H1 (cell line): ENCODE measurements at regions not wholly inside any gene's neighbourhood (a gene's known extent, or its start where the extent isn't known, plus 50 kb on each side); places are given as distances from the start of the nearest gene placed in this dataset.

ENCODE experiments used
- CTCF ChIA-PET: fragments of 300-600 bp; sonication (Branson Sonifier 250); formaldehyde crosslinking; loops from one replicate; lab custom pipeline; 2021; ENCODE audit not compliant: partially characterized antibody; lab: Charles Lee
- POLR2A ChIA-PET: fragments of 300-600 bp; sonication (Branson Sonifier 250); formaldehyde crosslinking; loops from one replicate; lab custom pipeline; 2021; ENCODE audit warnings: inconsistent platforms; ENCODE audit not compliant: partially characterized antibody; lab: Charles Lee
- DNase-seq, 2 experiments: peaks; one replicate each; pipeline versions ENCODE4 v3.0.0 to v3.0.0-alpha.2; 2010 to 2022; ENCODE audit warnings: low spot score in 2 of 2, low read depth in 1 of 2, mixed read lengths in 1 of 2
- FAIRE-seq: peaks from 2 replicates; lab custom pipeline; 2011; peaks lifted over from hg19 to GRCh38; lab: Jason Lieb, UNC
- H2AFZ ChIP-seq: 2 replicates; pipeline ENCODE4 v1.8.1; 2012; ENCODE audit warnings: low read length, inconsistent platforms
- H2AK5ac ChIP-seq: 2 replicates; pipeline ENCODE4 v1.6.1; 2013; ENCODE audit warnings: low read depth, low read length
- H2BK120ac ChIP-seq: replicated peaks from 2 replicates; pipeline ENCODE3; 2013; ENCODE audit warnings: low read depth, low read length, inconsistent platforms
- H2BK12ac ChIP-seq: 2 replicates; pipeline ENCODE4 v1.6.1; 2013; ENCODE audit warnings: low read depth, low read length
- H2BK15ac ChIP-seq: 2 replicates; pipeline ENCODE4 v1.6.1; 2013; ENCODE audit warnings: low read length
- H2BK20ac ChIP-seq: 2 replicates; pipeline ENCODE4 v1.6.1; 2013; ENCODE audit warnings: low read length
- H2BK5ac ChIP-seq: 2 replicates; pipeline ENCODE4 v1.6.1; 2013; ENCODE audit warnings: low read depth, low read length
- H3K14ac ChIP-seq: 2 replicates; pipeline ENCODE4 v1.6.1; 2013; ENCODE audit warnings: inconsistent platforms; ENCODE audit not compliant: insufficient read length
- H3K18ac ChIP-seq: 2 replicates; pipeline ENCODE4 v1.6.1; 2013; ENCODE audit warnings: low read length; ENCODE audit errors: extremely low read depth
- H3K23ac ChIP-seq: 2 replicates; pipeline ENCODE4 v1.6.1; 2013; ENCODE audit warnings: inconsistent platforms; ENCODE audit not compliant: insufficient read length
- H3K23me2 ChIP-seq: 2 replicates; pipeline ENCODE4 v1.6.1; 2013; ENCODE audit warnings: low read depth, low read length
- H3K27ac ChIP-seq: 2 replicates; pipeline ENCODE4 v1.6.1; 2011; ENCODE audit warnings: low read depth, low read length, inconsistent platforms
- H3K27me3 ChIP-seq, 4 experiments: replicated peaks in 1 of 4; 1 replicate in 1 of 4; 2 replicates in 3 of 4; pipeline versions ENCODE4 v1.6.1 to v1.8.1; 2011 to 2013; ENCODE audit warnings: low read length in 3 of 4, mild to moderate bottlenecking in 3 of 4, inconsistent platforms in 2 of 4, mixed read lengths in 2 of 4, moderate library complexity in 1 of 4; ENCODE audit not compliant: control insufficient read depth in 3 of 4, insufficient read depth in 3 of 4; ENCODE audit errors: extremely low read depth in 1 of 4
- H3K36me3 ChIP-seq, 4 experiments: 2 replicates each; pipeline versions ENCODE4 v1.6.1 to v1.8.1; 2011 to 2013; ENCODE audit warnings: mild to moderate bottlenecking in 4 of 4, low read length in 3 of 4, moderate library complexity in 2 of 4, control low read depth in 1 of 4, inconsistent platforms in 1 of 4; ENCODE audit not compliant: insufficient read depth in 4 of 4, control insufficient read depth in 2 of 4
- H3K4ac ChIP-seq: replicated peaks from 2 replicates; pipeline ENCODE3; 2013; ENCODE audit warnings: low read length, low read depth, mixed read lengths, inconsistent platforms; ENCODE audit not compliant: insufficient read length
- H3K4me1 ChIP-seq, 4 experiments: replicated peaks in 1 of 4; 1 replicate in 1 of 4; 2 replicates in 3 of 4; pipeline versions ENCODE4 v1.6.1 to v1.8.1; 2011 to 2013; ENCODE audit warnings: low read length in 3 of 4, inconsistent platforms in 2 of 4, mixed read lengths in 1 of 4; ENCODE audit not compliant: insufficient read depth in 4 of 4, control insufficient read depth in 3 of 4
- H3K4me2 ChIP-seq, 2 experiments: 2 replicates each; pipeline versions ENCODE4 v1.6.1 to v1.8.1; 2011 to 2013; ENCODE audit warnings: low read depth in 2 of 2, low read length in 2 of 2, control low read depth in 1 of 2, inconsistent platforms in 1 of 2, mild to moderate bottlenecking in 1 of 2; ENCODE audit not compliant: insufficient read depth in 1 of 2
- H3K4me3 ChIP-seq, 4 experiments: fragments of 200-600, 300-600 bp in 1 of 4; sonication (generic), shearing (Covaris generic), sonication (Bioruptor Twin) in 1 of 4; 2 replicates each; pipeline versions ENCODE4 v1.5.1 to v1.8.1; 2011 to 2016; ENCODE audit warnings: low read length in 4 of 4, low read depth in 3 of 4, control low read depth in 2 of 4, inconsistent platforms in 2 of 4, mild to moderate bottlenecking in 2 of 4, mixed read lengths in 1 of 4, moderate library complexity in 1 of 4; ENCODE audit not compliant: insufficient read depth in 2 of 4; ENCODE audit errors: extremely low read depth in 1 of 4
- H3K56ac ChIP-seq: replicated peaks from 2 replicates; pipeline ENCODE3; 2013; ENCODE audit warnings: low read depth, mild to moderate bottlenecking, mixed read lengths, low read length, inconsistent platforms; ENCODE audit not compliant: insufficient read length
- H3K79me1 ChIP-seq: 2 replicates; pipeline ENCODE4 v1.6.1; 2013; ENCODE audit warnings: low read depth, low read length, control low read depth
- H3K79me2 ChIP-seq, 2 experiments: 2 replicates each; pipeline versions ENCODE4 v1.6.1 to v1.8.1; 2012 to 2013; ENCODE audit warnings: low read length in 2 of 2, mild to moderate bottlenecking in 2 of 2, inconsistent platforms in 1 of 2; ENCODE audit not compliant: insufficient read depth in 2 of 2, control insufficient read depth in 1 of 2
- H3K9ac ChIP-seq, 4 experiments: replicated peaks in 1 of 4; 1 replicate in 1 of 4; 2 replicates in 3 of 4; pipeline versions ENCODE4 v1.6.1 to v1.8.1; 2011 to 2013; ENCODE audit warnings: low read depth in 3 of 4, low read length in 3 of 4, control low read depth in 2 of 4, mild to moderate bottlenecking in 2 of 4, moderate library complexity in 2 of 4, inconsistent platforms in 1 of 4; ENCODE audit errors: extremely low read depth in 1 of 4
- H3K9me3 ChIP-seq, 2 experiments: 2 replicates each; pipeline versions ENCODE4 v1.6.1 to v1.8.1; 2012 to 2013; ENCODE audit warnings: mild to moderate bottlenecking in 2 of 2, moderate library complexity in 2 of 2, control low read depth in 1 of 2, inconsistent platforms in 1 of 2, low read depth in 1 of 2, low read length in 1 of 2, mixed read lengths in 1 of 2; ENCODE audit not compliant: insufficient read depth in 2 of 2
- H4K20me1 ChIP-seq, 2 experiments: replicated peaks in 1 of 2; 2 replicates each; pipeline versions ENCODE3 to v1.8.1; 2011 to 2013; ENCODE audit warnings: inconsistent platforms in 2 of 2, low read length in 2 of 2, mild to moderate bottlenecking in 1 of 2; ENCODE audit not compliant: insufficient read depth in 2 of 2, control insufficient read depth in 1 of 2
- H4K5ac ChIP-seq: 2 replicates; pipeline ENCODE4 v1.6.1; 2013; ENCODE audit warnings: low read length, low read depth, mixed read lengths, inconsistent platforms; ENCODE audit not compliant: insufficient read length
- H4K8ac ChIP-seq: 2 replicates; pipeline ENCODE4 v1.8.0; 2013; ENCODE audit warnings: mild to moderate bottlenecking, moderate library complexity, low read length, inconsistent platforms; ENCODE audit not compliant: insufficient read depth; ENCODE audit errors: extremely low read depth
- H4K91ac ChIP-seq: replicated peaks from 2 replicates; pipeline ENCODE3; 2013; ENCODE audit warnings: low read length, mixed read lengths, inconsistent platforms; ENCODE audit not compliant: insufficient read length
- CBX5 ChIP-seq: fragments of 300-800, 300-1000 bp; sonication (generic); IDR thresholded peaks from 2 replicates; pipeline ENCODE4 v1.7.1; 2016; ENCODE audit warnings: antibody characterized with exemption, low read length, low read depth
- HDAC6 ChIP-seq: IDR thresholded peaks from one replicate; pipeline ENCODE4 v1.7.1; 2012; ENCODE audit warnings: low read depth, mild to moderate bottlenecking, inconsistent platforms, low read length, moderate library complexity
- KDM5A ChIP-seq: fragments of 200-600 bp; IDR thresholded peaks from 2 replicates; pipeline ENCODE4 v1.7.1; 2012; ENCODE audit warnings: mild to moderate bottlenecking, low read length, inconsistent platforms, mixed read lengths
- NANOG ChIP-seq: IDR thresholded peaks from 2 replicates; pipeline ENCODE4 v1.6.1; 2011; ENCODE audit warnings: low read length, low read depth, mild to moderate bottlenecking, inconsistent platforms; ENCODE audit not compliant: insufficient read depth, poor library complexity, severe bottlenecking
- NRF1 ChIP-seq: IDR thresholded peaks from 2 replicates; pipeline ENCODE4 v1.6.1; 2011; ENCODE audit warnings: mild to moderate bottlenecking, low read depth, low read length, improper control_type of control experiment
- PHF8 ChIP-seq: fragments of 200-600 bp; sonication (generic); conservative IDR thresholded peaks from 2 replicates; pipeline ENCODE4 v1.7.1; 2012; ENCODE audit warnings: low read depth, mild to moderate bottlenecking, inconsistent platforms, low read length, moderate library complexity
- SIN3A ChIP-seq, 2 experiments: IDR thresholded peaks in 1 of 2; conservative IDR thresholded peaks in 1 of 2; 2 replicates each; pipeline ENCODE4 v1.6.1; 2011 to 2012; ENCODE audit warnings: low read length in 2 of 2, improper control_type of control experiment in 1 of 2, low read depth in 1 of 2, mild to moderate bottlenecking in 1 of 2
- SIRT6 ChIP-seq: IDR thresholded peaks from one replicate; pipeline ENCODE4 v1.7.1; 2012; ENCODE audit warnings: low read length, inconsistent platforms
- WGBS, 2 experiments: shearing (Covaris generic) in 1 of 2; methylation state at CpG; one replicate each; pipeline versions ENCODE4 v1.1.6 to v1.1.7; 2013 to 2015; ENCODE audit warnings: low lambda C conversion rate in 2 of 2, mixed read lengths in 2 of 2, inconsistent platforms in 1 of 2, low coverage in 1 of 2, missing lambda C conversion rate in 1 of 2; ENCODE audit not compliant: insufficient replicate concordance in 2 of 2, insufficient coverage in 1 of 2, insufficient read length in 1 of 2; ENCODE audit errors: extremely low coverage in 1 of 2, missing lambda C conversion rate in 1 of 2; 5-methylcytosine and 5-hydroxymethylcytosine counted together
- TF ChIP-seq, protein P1 (sequence below): IDR thresholded peaks from 2 replicates; pipeline ENCODE4 v1.6.1; 2012; ENCODE audit warnings: low read length, inconsistent platforms

DNA sequence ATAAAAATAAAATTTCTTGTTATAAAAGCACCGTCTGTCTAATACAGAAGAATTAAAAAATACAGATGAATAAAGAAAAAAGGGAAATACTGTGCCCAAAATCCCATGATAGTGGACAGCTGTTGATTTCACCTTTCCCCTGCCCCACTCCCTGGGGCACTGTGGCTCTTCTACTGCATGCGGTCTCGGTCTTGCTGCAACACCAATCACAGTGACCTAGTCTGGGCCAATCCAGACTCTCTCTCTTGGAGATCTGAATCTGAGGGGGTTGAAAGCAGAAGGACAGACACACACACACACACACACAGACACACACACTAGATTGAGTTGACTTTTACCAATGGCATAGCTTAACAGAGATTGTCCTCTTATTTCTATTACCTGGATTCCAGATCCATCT, 70.5 kb upstream of the FYN start:
- H4K8ac ChIP-seq = no peak overlapping the region
- H3K23ac ChIP-seq = no peak overlapping the region
- H3K4ac ChIP-seq = no peak overlapping the region
- H3K4me3 ChIP-seq = no peak overlapping the region
- no peak overlapping the region for H3K14ac ChIP-seq
- H3K27me3 ChIP-seq = no peaks in the 10 kb centered on the region
- peaks cover 0 to 5% of the 10 kb centered on the region in 2 experiments; a peak in 2 of 4 replicates for H3K9me3 ChIP-seq
- H4K5ac ChIP-seq = no peak overlapping the region
- H3K4me1 ChIP-seq = no peaks in the 10 kb centered on the region
- H3K79me1 ChIP-seq = no peaks in the 10 kb centered on the region
- no peak for TF ChIP-seq CBX5
- TF ChIP-seq HDAC6 = no peak
- no peak for TF ChIP-seq NANOG
- TF ChIP-seq KDM5A = no peak
- no peak for TF ChIP-seq SIN3A (conservative IDR thresholded peaks at IDR 0.05 in 1 of 2, IDR thresholded peaks at IDR 0.05 in 1 of 2; ENCODE audit: low read depth in 1 of 2, low read length in 2 of 2)
- TF ChIP-seq PHF8 = no peak
- no peak for TF ChIP-seq SIRT6
- TF ChIP-seq, protein P1, sequence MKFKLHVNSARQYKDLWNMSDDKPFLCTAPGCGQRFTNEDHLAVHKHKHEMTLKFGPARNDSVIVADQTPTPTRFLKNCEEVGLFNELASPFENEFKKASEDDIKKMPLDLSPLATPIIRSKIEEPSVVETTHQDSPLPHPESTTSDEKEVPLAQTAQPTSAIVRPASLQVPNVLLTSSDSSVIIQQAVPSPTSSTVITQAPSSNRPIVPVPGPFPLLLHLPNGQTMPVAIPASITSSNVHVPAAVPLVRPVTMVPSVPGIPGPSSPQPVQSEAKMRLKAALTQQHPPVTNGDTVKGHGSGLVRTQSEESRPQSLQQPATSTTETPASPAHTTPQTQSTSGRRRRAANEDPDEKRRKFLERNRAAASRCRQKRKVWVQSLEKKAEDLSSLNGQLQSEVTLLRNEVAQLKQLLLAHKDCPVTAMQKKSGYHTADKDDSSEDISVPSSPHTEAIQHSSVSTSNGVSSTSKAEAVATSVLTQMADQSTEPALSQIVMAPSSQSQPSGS = no peak
- no peak for TF ChIP-seq NRF1
- DNase-seq = no peak
- H4K91ac ChIP-seq = no peak overlapping the region
- H2BK5ac ChIP-seq = no peak overlapping the region
- no peak overlapping the region for H3K9ac ChIP-seq
- no peak overlapping the region for H2BK20ac ChIP-seq
- peak overlapping the region; percentile 77; the same call in 1 of the 2 replicates for H2AFZ ChIP-seq
- H3K23me2 ChIP-seq = no peaks in the 10 kb centered on the region
- no peak for FAIRE-seq
- no peaks in the 10 kb centered on the region for H4K20me1 ChIP-seq
- no peaks in the 10 kb centered on the region for H3K79me2 ChIP-seq
- WGBS, 2 experiments = 95% methylated on average over 3 of the region's 3 CpGs; no CpG with 5 or more reads in 1 of the 2 experiments
- H3K18ac ChIP-seq = no peak overlapping the region
- no peak overlapping the region for H3K56ac ChIP-seq
- no peak overlapping the region for H3K4me2 ChIP-seq
- no peak overlapping the region for H3K27ac ChIP-seq
- H2AK5ac ChIP-seq = no peak overlapping the region
- no peak overlapping the region for H2BK120ac ChIP-seq
- no peak overlapping the region for H2BK15ac ChIP-seq
- no peak overlapping the region for H2BK12ac ChIP-seq
- no peaks in the 10 kb centered on the region for H3K36me3 ChIP-seq
- ChIA-PET CTCF (interaction anchor here (0.8 kb wide), 1 partner anchor 221 kb away, joined by 3 read pairs; no protein-coding TSS in a partner anchor), POLR2A (interaction anchor here (0.7 kb wide), 1 partner anchor 20 kb away, joined by 3 read pairs; no protein-coding TSS in a partner anchor)
